ACC112 (cell line): ENCODE measurements at regions not wholly inside any gene's neighbourhood (a gene's known extent, or its start where the extent isn't known, plus 50 kb on each side); places are given as distances from the start of the nearest gene placed in this dataset.

Experiments
- H2AFZ ChIP-seq: fragments of 200-600 bp; sonication (generic); one replicate; pipeline ENCODE4 v1.6.0; 2017; ENCODE audit warnings: antibody characterized with exemption, low read length; ENCODE audit not compliant: unreplicated experiment
- H3K27ac ChIP-seq: fragments of 200-600 bp; sonication (generic); 2 replicates; pipeline ENCODE4 v1.5.1; 2014; ENCODE audit warnings: low read depth, mild to moderate bottlenecking, antibody characterized with exemption, low read length, moderate library complexity
- H3K27me3 ChIP-seq: fragments of 200-600 bp; sonication (generic); 2 replicates; pipeline ENCODE4 v1.6.1; 2014; ENCODE audit warnings: mild to moderate bottlenecking, antibody characterized with exemption, low read length, moderate library complexity, mixed read lengths; ENCODE audit not compliant: insufficient read depth
- H3K36me3 ChIP-seq: fragments of 200-600 bp; sonication (generic); 2 replicates; pipeline ENCODE4 v1.6.1; 2016; ENCODE audit warnings: mild to moderate bottlenecking, antibody characterized with exemption, low read length, moderate library complexity, mixed read lengths; ENCODE audit not compliant: insufficient read depth
- H3K4me1 ChIP-seq: fragments of 200-600 bp; sonication (generic); one replicate; pipeline ENCODE4 v1.6.1; 2016; ENCODE audit warnings: low read length, mixed read lengths; ENCODE audit not compliant: insufficient read depth, unreplicated experiment, control insufficient read depth
- H3K4me3 ChIP-seq: fragments of 200-600 bp; sonication (generic); 2 replicates; pipeline ENCODE4 v1.5.1; 2014; ENCODE audit warnings: mild to moderate bottlenecking, low read depth, low read length
- H3K79me2 ChIP-seq: fragments of 200-600 bp; sonication (generic); one replicate; pipeline ENCODE4 v1.6.0; 2016; ENCODE audit warnings: low read length; ENCODE audit not compliant: control insufficient read depth, unreplicated experiment, insufficient read depth

DNA sequence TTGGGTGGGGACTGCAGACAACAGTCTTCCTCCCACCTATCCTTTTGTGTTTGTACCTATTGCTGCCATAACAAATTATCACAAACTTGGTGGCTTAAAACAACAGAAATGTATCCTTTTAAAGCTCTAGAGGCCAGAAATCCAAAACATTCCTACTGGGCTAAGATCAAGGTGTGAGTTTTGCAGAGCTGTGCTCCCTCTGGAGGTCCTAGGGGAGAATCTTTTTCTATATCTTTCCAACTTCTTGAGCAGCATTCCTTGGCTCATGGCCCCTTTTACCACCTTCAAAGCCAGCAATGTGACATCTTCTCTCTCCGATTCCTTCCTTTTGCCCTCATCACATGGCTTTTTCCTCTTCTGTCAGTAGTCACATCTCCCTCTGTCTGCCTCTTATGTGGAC is 190.6 kb downstream of the TTC8 start:
- Histone ChIP-seq H3K27me3 (no peaks in the 10 kb centered on the region), H3K79me2 (no peaks in the 10 kb centered on the region), H3K36me3 (no peaks in the 10 kb centered on the region), H3K4me1 (no peaks in the 10 kb centered on the region), H3K4me3 (no peak overlapping the region), H3K27ac (no peak overlapping the region), H2AFZ (no peak overlapping the region)

DNA sequence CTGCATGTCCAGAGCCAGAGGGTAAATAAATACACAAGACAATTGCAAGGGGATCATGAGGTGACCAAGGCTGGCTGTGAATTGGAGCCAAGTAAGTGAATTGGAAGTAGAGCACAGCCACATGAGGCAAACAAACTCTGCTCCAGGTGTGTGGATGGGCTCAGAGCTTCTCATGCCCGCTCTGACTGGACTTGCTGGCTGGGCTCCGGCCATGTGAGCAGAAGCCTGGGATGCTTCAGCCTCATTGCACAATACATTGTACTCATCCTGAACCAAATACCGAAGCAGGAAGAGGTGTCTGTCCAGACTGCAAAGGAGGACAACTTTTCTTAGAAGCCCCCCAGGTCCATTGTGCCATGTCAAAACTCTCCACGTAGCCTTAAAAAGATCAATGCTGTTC is 193.0 kb downstream of the TTC8 start:
- no peak overlapping the region for H2AFZ ChIP-seq
- no peaks in the 10 kb centered on the region for H3K36me3 ChIP-seq
- H3K79me2 ChIP-seq = no peaks in the 10 kb centered on the region
- H3K27ac ChIP-seq = no peak overlapping the region
- no peaks in the 10 kb centered on the region; the same call in 1 of the 2 replicates for H3K27me3 ChIP-seq
- no peak overlapping the region for H3K4me3 ChIP-seq
- H3K4me1 ChIP-seq = no peaks in the 10 kb centered on the region

DNA sequence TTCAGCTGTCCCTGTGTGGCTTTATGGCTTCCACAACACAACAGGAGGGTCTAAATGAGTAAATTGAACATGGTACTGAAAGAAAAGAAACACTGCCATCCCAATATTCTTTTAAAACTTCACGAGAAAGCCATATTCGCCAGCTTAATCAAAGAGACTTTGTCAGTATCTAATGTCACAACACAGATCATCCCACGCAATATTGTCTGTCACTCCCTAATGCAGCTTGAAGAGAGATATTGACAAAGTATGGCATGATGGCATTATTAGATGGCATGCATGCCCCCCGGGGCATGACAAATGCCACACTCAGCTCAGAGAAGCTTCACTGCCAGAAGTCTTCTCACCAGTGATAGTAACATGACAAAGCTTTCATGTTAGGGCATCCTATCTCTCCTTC is 197.8 kb downstream of the TTC8 start:
- H3K4me3 ChIP-seq = no peak overlapping the region
- peaks cover 5% of the 10 kb centered on the region for H3K4me1 ChIP-seq
- no peaks in the 10 kb centered on the region for H3K36me3 ChIP-seq
- peaks cover 19% of the 10 kb centered on the region for H3K27me3 ChIP-seq
- no peak overlapping the region for H2AFZ ChIP-seq
- no peaks in the 10 kb centered on the region for H3K79me2 ChIP-seq
- no peak overlapping the region for H3K27ac ChIP-seq

DNA sequence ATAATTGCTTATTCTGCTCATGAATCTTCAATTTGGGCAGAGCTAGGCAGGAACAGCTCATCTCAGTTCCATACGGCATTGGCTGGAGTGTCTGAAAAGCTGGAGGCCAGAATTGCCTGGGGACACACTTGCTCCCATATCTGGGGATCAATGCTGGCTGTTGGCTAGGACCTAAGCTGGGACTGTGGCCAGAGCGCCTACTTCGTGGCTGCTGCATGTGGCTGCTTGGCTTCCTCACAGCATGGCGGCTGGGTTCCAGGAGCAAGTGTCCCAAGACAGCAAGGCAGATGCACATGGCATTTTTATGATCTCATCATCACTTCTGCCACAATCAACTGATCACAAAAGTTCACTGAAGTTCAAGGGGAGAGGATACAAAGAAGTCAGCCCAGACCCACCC is 200.2 kb downstream of the TTC8 start:
- Histone ChIP-seq H3K79me2 (no peaks in the 10 kb centered on the region), H3K4me1 (peaks cover 5% of the 10 kb centered on the region), H3K36me3 (no peaks in the 10 kb centered on the region), H2AFZ (no peak overlapping the region), H3K4me3 (no peak overlapping the region), H3K27me3 (peaks cover 42% of the 10 kb centered on the region), H3K27ac (no peak overlapping the region)

DNA sequence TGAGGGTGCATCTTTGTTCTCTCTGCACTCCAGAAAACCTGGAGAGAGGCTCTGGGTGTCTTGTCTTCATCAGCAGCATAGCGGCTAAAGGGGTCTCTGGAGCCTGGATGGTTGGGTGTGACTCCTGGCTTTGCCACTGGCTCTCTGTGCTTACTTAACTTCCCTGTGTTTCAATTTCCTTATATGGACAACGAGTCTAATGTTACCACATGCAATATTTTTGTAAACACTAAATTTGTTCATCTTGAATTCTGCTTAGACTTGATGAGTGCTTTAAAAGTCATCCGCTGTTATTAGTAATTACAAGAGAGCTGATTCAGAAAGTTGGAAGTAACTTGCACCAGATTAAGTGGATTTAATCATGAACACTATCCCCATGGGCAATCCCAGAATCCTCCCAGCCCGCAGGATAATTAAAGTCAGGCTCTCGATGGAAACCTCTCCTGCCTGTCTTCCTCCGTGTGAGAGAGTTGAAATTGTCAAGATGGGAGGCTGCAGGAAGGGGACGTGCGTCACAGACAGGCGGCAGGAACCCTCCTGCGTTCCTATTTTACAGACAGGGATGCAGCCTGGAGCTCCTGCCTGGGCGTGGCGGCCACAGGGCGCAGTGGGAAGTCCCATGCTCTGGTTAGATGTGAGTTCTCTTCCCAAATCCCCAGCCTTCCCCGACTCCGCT is 201.2 kb downstream of the TTC8 start:
- no peaks in the 10 kb centered on the region for H3K36me3 ChIP-seq
- H3K79me2 ChIP-seq = no peaks in the 10 kb centered on the region
- peaks cover 5% of the 10 kb centered on the region for H3K4me1 ChIP-seq
- H3K27ac ChIP-seq = no peak overlapping the region
- peaks cover 50% of the 10 kb centered on the region for H3K27me3 ChIP-seq
- H3K4me3 ChIP-seq = no peak overlapping the region
- H2AFZ ChIP-seq = no peak overlapping the region

DNA sequence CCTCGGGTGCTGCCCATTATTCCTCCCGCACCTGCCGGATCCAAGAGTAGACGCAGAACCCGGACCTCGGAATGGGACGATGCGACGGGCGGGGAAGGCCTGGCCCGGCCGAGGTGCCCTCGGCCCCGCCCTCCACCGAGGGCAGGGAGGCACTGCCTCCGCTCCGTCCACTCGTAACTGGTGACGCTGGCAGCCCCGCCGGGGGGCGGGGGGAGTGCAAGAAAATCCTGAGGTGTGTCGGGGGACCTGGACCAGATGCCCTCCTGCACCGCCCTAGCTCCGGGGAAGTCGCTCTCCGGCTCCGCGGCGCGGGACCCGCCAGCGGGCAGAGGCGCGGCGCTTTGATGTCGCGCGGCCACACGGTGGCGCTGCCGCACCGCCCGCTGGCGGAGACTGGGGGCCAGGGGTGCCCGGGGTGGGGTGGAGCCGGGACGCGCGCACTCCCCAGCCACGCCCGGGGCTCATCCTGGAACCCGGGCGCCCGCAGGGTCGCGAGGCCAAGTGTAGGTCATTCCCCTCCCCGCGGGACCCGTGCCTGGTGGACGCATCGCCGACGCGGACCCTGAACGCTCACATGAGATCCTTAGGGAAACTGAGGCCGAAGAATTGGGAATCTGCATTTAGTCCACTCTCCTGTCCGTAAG is 202.8 kb downstream of the TTC8 start:
- no peak overlapping the region for H3K27ac ChIP-seq
- H3K4me1 ChIP-seq = peaks cover 5% of the 10 kb centered on the region
- peak overlapping the region; percentile 85 for H3K4me3 ChIP-seq
- H3K36me3 ChIP-seq = no peaks in the 10 kb centered on the region
- H3K79me2 ChIP-seq = no peaks in the 10 kb centered on the region
- peak overlapping the region; percentile 98 for H2AFZ ChIP-seq
- peaks cover 51% of the 10 kb centered on the region for H3K27me3 ChIP-seq

DNA sequence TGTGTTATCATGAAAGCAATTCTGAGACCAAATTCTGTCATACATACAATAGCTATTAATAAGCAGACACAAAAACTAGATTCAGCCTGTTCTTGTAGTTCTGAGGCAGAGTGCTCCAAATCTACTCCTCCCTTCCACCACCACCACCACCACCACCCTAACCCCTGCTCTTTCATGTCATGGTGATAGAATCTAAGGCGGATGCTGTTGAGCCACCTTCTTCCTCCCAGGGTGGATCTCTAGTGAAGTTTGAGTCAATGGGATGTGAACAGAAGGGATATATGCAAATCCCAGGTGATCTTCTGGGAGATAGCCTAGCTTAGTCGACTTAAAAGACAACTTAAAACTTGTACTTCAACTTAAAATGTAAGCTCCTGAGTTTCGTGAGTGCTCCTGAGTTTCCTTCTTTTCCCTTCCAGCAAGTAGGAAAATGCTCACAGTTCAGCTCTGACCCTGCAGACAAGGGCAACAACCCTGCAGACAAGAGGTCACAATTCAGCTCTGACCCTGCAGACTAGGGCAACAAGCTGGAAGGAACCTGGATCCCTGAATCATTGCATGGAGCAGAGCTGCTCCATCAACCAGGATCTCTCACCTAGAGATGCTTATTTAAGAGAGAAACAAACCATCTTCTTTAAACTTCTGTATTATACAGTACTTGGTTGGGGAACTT is 204.1 kb downstream of the TTC8 start:
- H2AFZ ChIP-seq = no peak overlapping the region
- no peak overlapping the region for H3K27ac ChIP-seq
- H3K4me1 ChIP-seq = peaks cover 5% of the 10 kb centered on the region
- peaks cover 40% of the 10 kb centered on the region for H3K27me3 ChIP-seq
- H3K79me2 ChIP-seq = no peaks in the 10 kb centered on the region
- H3K4me3 ChIP-seq = no peak overlapping the region
- H3K36me3 ChIP-seq = no peaks in the 10 kb centered on the region

DNA sequence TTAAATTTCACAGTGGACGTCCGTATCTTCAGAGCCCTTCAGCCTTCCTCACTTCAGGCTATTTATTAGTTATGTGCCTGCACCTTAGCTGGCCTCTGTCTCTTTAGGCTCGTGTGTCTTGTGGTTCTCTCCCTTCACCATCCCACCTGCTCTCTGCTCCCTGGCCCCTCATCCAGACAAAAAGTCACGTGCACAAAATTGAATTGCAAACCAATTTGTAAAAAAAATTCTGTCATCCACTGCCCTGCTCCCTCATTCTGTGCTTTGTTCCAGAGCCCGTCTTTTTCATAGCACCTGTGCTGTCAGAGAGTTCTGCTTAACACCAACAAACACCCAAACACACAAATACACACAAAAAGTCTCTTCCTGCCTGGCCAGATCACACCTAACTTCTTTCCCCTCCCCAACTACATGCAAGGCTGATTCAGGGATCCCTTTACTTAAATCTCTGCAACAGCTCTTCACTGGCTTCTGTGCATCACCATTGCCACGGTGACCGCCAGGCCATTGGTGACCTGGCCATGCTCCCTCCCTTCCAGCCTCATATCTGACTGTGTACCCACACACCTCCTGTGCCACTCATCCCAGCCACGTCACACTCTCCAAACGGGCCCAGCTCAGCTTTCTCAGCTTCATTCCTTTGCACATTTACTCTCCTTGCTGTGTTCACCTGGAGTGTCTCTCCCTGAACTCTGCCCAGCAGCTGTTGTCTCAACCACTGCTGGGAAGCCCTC is 205.7 kb downstream of the TTC8 start:
- Histone ChIP-seq H2AFZ (no peak overlapping the region), H3K27ac (no peak overlapping the region), H3K4me3 (no peak overlapping the region), H3K4me1 (peaks cover 5% of the 10 kb centered on the region), H3K27me3 (peaks cover 32% of the 10 kb centered on the region), H3K36me3 (no peaks in the 10 kb centered on the region), H3K79me2 (no peaks in the 10 kb centered on the region)

DNA sequence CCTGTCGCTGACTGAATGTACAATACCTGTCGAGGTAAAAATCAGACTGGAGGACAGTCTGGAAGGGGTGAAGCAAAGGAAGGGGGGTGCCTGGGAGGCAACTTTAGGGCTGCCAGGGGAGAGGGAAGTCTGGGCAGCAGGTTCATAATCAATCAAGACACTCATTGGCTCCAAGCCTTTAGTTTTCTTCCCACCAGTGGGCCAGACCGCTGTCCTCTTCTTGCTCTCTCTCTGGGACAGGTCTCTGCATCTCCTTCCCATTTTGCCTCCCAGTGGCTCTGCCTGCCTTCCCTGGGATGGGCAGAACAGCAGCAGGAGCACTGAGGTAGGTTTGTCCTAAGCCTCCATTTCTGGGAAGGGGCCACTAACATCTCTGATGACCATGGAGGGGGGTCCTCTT is 206.5 kb downstream of the TTC8 start:
- no peaks in the 10 kb centered on the region for H3K79me2 ChIP-seq
- H3K27ac ChIP-seq = no peak overlapping the region
- no peak overlapping the region for H2AFZ ChIP-seq
- H3K27me3 ChIP-seq = peaks cover 32% of the 10 kb centered on the region
- H3K36me3 ChIP-seq = no peaks in the 10 kb centered on the region
- H3K4me1 ChIP-seq = peaks cover 1% of the 10 kb centered on the region
- H3K4me3 ChIP-seq = no peak overlapping the region

DNA sequence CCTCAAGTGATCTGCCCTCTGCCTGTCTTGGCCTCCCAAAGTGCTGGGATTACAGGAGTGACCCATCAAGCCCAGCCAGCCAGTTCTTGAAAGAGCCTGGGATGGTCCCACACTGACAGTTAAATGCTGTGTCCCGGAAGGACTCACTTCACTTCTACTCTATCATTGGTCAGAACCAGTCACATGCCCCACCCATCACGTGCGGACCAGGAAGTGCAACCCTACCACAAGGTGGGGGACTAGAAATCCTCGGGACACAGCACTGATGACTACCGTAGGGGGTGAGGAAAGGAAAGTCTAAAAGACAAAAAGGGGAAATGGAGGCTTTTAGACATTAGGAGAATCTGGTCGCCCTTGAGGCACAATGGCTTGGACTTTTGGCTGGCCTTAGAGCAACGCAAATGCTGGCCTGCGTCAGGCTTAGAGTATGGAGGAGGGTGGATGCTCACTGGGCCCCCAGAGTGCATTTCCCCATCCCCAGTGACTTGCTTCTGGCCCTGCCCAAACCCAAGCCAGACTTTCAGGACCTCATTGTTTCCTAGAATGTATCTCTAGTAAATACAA is 207.7 kb downstream of the TTC8 start:
- Histone ChIP-seq H3K4me3 (no peak overlapping the region), H3K36me3 (no peaks in the 10 kb centered on the region), H3K27ac (no peak overlapping the region), H3K79me2 (no peaks in the 10 kb centered on the region), H2AFZ (no peak overlapping the region), H3K4me1 (no peaks in the 10 kb centered on the region), H3K27me3 (peaks cover 32% of the 10 kb centered on the region)
